D721Med (cell line): ENCODE measurements at regions not wholly inside any gene's neighbourhood (a gene's known extent, or its start where the extent isn't known, plus 50 kb on each side); places are given as distances from the start of the nearest gene placed in this dataset.

Experiments used
- DNase-seq: peaks from one replicate; pipeline ENCODE4 v3.0.0; 2011; ENCODE audit warnings: low spot score; ENCODE audit not compliant: insufficient read length
- FAIRE-seq: peaks from 2 replicates; lab custom pipeline; 2011; peaks lifted over from hg19 to GRCh38; lab: Jason Lieb, UNC
- CTCF ChIP-seq: IDR thresholded peaks from 2 replicates; pipeline ENCODE4 v1.5.1; 2012; ENCODE audit warnings: mild to moderate bottlenecking, control low read depth; ENCODE audit not compliant: insufficient read depth; ENCODE audit errors: missing control alignments

GRCh38 chr2:239576784-239577685, 176.2 kb upstream of the HDAC4 start:
- FAIRE-seq (no peak), DNase-seq (no peak)
- TF ChIP-seq CTCF, result no peak

GRCh38 chr2:239575931-239576445, 175.2 kb upstream of the HDAC4 start:
- TF ChIP-seq CTCF, result no peak
- DNase-seq (no peak), FAIRE-seq (no peak)

- TF ChIP-seq CTCF, result no peak
- FAIRE-seq, result no peak
- no peak for DNase-seq
Measured at GRCh38 chr2:239574434-239575156, 173.8 kb upstream of the HDAC4 start.

- no peak for DNase-seq
- FAIRE-seq, result no peak
- TF ChIP-seq CTCF, result no peak
Measured at GRCh38 chr2:239574054-239574433, 173.2 kb upstream of the HDAC4 start.

- TF ChIP-seq CTCF, result no peak
- FAIRE-seq (no peak), DNase-seq (no peak)
Measured at GRCh38 chr2:239570971-239571520, 170.2 kb upstream of the HDAC4 start.

GRCh38 chr2:239570216-239570925, 169.6 kb upstream of the HDAC4 start:
- FAIRE-seq (no peak), DNase-seq (no peak)
- no peak for TF ChIP-seq CTCF
